ENCODE measurements at regions not wholly inside any gene's neighbourhood (a gene's known extent, or its start where the extent isn't known, plus 50 kb on each side); places are given as distances from the start of the nearest gene placed in this dataset.

GRCh38 chr9:84593352-84593751 is 76.2 kb upstream of the NTRK2 start:
- DNase-seq, result no peak

- no peak for DNase-seq
Observed at GRCh38 chr9:84597131-84597530, 72.4 kb upstream of the NTRK2 start.

- DNase-seq, result no peak
Observed at GRCh38 chr9:84598921-84599636, 70.5 kb upstream of the NTRK2 start.

GRCh38 chr9:84600739-84601138 is 68.8 kb upstream of the NTRK2 start:
- no peak for DNase-seq

GRCh38 chr9:84604223-84604622 is 65.3 kb upstream of the NTRK2 start:
- DNase-seq, result no peak

GRCh38 chr9:84609779-84610178 is 59.8 kb upstream of the NTRK2 start:
- no peak for DNase-seq

GRCh38 chr9:84613431-84613830 is 56.1 kb upstream of the NTRK2 start:
- no peak for DNase-seq

- DNase-seq, result no peak
Observed at GRCh38 chr9:84615544-84615943, 54.0 kb upstream of the NTRK2 start.

- no peak for DNase-seq
Observed at GRCh38 chr9:84617411-84618029, 52.0 kb upstream of the NTRK2 start.

All from GOT3 (cell line).